ENCODE measurements at regions not wholly inside any gene's neighbourhood (a gene's known extent, or its start where the extent isn't known, plus 50 kb on each side); places are given as distances from the start of the nearest gene placed in this dataset.

DNA sequence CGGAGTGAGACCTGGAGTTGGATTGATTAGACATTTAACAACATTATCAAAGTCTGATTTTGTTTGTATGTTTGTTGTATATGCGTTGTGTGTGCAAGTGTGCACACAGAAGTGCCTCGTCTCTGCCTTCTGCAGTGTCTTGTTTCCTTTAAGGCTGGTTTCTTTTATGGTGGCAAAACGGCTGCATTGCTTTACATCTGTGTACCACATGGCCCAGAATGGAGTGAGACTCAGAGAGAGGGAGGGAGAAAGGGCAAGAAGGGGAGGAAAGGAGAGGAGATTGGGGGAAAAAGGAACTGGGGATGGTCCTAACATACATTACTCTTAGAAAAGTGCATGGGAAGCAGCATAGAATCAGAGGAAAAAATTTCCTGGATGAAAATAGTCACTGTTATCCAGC is 99.7 kb upstream of the WLS start:
- TF ChIP-seq, protein P1, sequence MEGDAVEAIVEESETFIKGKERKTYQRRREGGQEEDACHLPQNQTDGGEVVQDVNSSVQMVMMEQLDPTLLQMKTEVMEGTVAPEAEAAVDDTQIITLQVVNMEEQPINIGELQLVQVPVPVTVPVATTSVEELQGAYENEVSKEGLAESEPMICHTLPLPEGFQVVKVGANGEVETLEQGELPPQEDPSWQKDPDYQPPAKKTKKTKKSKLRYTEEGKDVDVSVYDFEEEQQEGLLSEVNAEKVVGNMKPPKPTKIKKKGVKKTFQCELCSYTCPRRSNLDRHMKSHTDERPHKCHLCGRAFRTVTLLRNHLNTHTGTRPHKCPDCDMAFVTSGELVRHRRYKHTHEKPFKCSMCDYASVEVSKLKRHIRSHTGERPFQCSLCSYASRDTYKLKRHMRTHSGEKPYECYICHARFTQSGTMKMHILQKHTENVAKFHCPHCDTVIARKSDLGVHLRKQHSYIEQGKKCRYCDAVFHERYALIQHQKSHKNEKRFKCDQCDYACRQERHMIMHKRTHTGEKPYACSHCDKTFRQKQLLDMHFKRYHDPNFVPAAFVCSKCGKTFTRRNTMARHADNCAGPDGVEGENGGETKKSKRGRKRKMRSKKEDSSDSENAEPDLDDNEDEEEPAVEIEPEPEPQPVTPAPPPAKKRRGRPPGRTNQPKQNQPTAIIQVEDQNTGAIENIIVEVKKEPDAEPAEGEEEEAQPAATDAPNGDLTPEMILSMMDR (IDR thresholded peaks at IDR 0.05; ENCODE audit: insufficient read depth, low read length, poor library complexity, severe bottlenecking) = no peak
- TF ChIP-seq EZH2phosphoT487 (conservative IDR thresholded peaks at IDR 0.05; ENCODE audit: low read length) = no peak
